HG02610 (cell line): ENCODE measurements at regions not wholly inside any gene's neighbourhood (a gene's known extent, or its start where the extent isn't known, plus 50 kb on each side); places are given as distances from the start of the nearest gene placed in this dataset.
"Not testable (repeated sequence)": the region's sequence is repeated elsewhere in the genome, so short reads cannot be mapped to it uniquely, and the experiment has no call there.

Source experiments
- ATAC-seq: cut with Tn5 transposase; IDR thresholded peaks from one replicate; pipeline ENCODE4 v1.9.1; 2021; ENCODE audit warnings: mild to moderate bottlenecking, moderate library complexity; ENCODE audit not compliant: unreplicated experiment

DNA sequence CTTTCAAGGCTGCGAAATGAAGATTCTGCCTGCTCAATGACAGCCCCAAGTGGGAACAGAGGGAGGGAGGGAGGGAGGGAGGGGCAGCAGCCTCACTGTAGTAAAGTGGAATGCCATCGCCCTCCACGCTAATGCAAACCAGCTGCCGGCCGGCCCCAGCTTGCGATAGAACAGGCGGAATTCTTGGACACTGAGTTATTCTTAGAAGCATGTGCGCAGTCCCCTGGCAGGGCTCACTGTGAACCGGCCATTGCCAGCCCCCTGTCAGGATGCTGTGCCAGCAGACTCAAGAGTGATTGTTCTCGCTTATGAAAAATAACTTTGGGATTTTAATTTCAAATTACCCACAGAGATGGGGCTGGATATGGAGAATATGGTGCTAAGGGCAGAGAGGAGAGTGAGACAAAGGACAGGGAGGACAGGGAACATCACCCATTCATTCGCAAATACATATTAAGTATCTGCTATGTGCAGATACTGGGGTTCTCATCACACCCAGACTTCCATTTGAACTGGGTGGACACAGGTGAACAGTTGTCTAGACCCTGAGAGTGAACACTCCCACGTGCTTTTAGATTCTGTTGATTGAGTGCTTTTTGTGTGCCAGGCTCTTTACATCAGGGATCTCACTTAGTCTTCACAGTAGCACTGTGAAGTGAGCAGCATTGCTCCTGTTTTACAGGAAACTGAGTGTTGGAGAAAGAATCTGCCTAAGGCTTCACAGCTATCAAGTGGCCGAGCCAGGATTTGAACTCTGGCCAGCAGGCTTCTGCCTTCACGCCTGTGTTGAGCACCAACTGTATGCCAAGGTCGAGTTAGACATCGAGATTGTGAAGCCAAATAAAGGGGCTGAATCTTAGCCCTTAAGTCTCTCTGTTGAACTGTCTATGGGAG, 192.9 kb downstream of the C12orf75 start:
- no peak for ATAC-seq

DNA sequence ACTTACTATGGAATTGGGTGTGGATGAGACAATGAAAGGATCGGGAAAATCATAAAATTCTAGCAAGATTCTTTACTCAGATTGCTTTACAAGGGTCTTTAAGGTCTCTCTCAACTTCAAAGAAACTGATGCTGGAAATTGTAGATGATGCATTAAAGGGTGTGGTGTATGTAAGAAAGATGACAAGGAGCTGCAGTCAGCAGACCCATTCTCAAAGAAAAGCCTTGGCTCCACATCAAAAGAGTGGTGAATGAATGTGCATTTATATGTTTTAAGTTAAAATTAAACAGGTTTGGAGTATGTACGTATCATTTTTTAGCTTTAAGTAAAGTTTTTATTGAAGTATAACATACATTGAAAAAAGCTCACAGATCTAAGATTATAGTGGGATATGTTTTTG, 194.5 kb downstream of the C12orf75 start:
- no peak for ATAC-seq

DNA sequence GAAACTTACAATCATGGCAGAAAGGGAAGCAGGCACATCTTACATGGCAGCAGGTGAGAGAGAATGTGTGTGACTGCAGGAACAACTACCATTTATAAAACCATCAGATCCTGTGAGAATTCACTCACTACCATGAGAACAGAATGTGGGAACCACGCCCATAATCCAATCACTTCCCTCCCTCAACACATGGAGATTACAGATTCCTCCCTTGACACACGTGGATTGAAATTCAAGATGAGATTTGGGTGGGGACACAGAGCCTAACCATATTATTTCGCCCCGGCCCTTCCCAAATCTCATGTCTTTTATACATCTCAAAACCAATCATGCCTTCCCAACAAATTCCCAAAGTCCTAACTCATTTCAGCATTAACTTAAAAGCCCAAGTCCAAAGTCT, 203.6 kb downstream of the C12orf75 start:
- ATAC-seq: no peak

DNA sequence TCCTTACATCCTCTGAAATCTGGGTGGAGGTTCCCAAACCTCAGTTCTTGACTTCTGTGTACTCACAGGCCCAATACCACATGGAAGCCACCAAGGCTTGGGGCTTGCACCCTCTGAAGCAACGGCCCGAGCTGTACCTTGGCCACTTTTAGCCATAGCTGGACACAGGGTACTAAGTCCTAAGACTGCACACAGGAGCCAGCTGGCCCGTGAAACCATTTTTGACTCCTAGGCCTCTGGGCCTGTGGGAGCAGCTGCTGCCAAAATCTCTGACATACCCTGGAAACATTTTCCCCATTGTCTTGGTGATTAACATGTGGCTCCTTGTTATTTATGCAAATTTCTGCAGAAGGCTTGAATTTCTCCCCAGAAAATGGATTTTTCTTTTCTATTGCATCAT, 204.5 kb downstream of the C12orf75 start:
- ATAC-seq: not testable (repeated sequence)

DNA sequence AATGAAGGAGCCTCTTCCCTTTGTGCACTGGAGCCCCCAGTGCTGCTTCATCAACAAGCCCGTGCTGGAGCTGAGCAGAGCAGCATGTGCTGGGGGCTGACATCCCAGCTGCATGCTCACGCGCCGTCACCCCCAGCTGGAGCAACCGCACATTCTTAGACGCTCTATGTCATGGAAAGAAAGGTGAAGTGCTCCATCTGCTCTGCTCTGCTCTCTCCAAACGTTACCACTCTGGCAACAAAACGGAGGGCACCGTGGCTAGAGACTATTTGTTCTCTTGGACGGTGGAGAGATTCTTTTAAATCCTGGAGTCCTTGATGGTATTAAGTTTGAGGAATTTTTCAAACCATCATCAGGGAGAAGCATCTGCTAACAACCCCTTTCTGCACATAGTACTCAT, 208.4 kb downstream of the C12orf75 start:
- no peak for ATAC-seq

DNA sequence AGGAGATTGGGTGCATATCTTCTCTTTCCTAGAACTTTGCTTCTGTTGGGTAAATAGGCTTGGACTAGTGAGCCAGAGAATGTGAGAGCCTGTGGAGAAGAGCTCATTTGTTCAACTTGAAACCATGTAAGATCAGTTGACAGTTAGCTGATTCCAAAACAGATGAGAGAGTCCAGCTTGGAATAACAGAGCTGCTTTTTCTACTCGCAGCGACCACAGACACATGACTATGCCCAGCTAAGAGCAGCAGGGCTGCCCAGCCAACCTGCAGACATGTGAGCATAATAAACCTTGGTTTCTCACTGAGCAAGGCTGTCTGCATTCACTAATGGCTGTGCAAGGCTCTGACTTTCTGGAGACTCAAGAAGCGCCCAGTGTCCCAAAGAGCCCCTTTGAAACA, 209.2 kb downstream of the C12orf75 start:
- ATAC-seq: no peak

DNA sequence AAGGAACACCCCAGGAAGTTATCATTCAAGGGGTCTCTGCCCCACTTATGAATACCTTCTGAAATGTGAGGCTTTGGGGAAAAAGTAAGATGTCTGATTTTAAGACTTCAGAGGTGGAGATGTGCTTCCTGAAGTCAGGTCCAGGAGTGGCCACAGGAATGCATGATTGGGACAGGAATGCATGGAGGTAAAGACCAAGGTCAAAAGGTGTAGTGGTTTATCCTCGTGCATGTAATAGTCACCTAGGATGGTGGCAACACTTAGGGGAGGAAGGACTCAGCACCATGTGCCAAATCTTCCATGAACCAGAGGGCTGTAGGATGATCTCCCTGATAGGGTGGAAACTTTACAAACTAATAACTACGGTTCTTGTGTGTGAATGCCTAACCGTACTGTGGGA, 217.3 kb downstream of the C12orf75 start:
- ATAC-seq: no peak

DNA sequence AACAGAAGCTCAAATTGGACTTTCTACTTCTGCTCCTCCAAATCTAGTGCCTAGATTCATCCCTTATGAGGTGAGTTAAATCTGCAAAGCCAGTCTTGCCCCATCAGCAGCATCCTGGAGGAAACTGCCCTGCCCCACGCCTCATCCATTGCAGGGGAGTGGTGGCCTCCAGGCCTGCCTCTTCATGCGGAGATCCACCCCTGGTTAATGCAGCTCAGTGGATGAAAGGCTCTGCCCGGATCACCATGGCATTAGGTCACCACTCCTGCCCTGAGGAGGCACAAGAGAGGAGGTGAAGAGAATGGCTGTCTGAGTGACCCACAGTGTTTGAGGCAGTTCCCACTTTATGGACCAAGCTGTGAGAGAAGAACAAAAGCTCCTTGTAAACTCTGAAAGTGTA, 218.1 kb downstream of the C12orf75 start:
- ATAC-seq: no peak

DNA sequence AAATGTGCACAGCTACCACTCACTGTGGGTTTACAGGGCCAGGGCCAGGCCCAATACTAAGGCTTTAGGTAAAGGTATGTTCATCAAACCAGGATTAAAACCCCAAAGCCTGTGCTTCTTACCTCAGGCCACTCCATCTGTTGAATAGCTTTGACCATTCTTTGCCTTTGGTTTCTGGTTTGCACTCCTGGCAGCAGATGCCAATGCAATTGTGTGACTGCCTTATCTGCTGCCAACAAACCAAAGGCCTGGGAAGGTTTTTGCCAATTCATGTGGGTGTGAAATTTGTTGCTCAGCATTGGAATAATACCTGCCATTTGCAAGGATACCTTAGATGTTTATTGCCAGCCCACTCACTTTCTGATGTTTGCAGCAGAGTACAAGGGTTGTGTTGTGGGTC, 221.6 kb downstream of the C12orf75 start:
- no peak for ATAC-seq

DNA sequence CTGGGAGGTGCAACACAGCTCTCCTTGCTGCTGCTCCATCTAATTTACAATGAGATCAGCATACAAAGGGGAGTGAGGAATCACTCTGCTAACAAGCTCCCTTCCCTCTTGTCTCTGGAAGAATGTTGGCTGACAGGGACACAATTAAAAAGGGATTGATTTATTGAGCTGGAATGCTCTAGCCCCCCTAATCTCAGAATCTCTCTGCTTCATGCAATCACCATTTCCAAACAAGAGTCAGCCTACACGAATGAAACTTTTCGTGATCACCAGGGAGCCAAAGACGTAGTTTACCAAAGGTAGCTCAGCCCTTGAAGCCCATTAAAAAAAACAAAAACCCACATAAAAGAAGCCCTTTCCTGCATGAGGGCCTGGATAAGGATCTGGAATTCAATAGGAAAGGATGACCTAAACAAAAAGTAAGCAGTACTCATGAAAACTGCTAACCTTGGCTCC, 223.8 kb downstream of the C12orf75 start:
- no peak for ATAC-seq

DNA sequence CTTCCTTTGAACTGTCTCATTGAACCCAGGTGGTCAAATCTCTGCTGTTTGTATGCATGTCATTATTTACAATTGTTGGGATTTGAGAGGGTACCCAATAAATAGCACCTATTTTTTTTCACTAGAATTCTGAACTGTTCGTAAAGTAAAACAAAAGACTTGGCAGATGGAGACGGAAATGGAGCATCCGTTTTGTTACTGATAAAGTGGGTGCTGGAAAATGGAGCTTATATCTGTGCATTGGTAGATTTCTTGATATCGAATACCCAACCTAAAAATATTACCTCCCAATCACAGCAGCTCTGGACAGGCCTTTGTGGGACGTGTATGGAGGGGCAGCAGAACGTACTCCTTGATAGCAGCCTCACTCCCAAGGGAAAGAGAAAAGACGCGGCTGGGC, 224.4 kb downstream of the C12orf75 start:
- no peak for ATAC-seq

DNA sequence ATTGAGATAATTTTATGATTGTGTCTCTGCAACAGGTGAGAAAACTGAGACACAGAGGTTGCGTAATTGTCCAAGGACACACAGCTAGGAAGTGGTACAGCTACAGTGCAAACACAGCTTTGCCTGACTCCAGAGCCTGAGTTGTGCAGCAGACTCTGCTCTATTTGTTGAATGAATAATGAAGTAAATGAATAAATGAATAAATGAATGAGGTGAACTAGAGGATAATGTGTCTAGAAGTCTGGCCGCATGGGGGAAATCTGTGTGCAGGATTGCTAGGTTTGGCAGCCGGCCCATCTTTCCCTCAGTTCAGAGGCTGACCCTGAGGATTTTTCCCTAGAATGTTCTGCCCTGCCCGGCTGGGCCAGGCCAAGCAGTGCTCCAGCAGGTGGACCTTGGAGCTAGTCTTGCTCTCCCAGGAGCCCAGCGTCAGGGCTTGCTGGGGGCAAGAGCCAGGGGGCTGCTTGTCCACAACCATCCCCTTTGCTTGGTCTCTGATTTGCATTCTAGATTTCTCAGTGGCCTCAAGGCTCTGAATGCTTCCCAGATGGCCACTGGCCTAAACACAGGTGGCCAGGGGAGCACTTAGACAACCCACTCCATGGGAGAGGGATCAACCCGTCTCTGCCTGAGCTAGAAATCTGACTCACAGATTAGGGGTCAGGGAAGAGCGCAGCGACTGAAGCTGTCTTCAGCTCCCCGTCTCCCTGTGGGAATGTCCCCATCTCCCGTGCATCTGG, 225.2 kb downstream of the C12orf75 start:
- ATAC-seq: no peak

DNA sequence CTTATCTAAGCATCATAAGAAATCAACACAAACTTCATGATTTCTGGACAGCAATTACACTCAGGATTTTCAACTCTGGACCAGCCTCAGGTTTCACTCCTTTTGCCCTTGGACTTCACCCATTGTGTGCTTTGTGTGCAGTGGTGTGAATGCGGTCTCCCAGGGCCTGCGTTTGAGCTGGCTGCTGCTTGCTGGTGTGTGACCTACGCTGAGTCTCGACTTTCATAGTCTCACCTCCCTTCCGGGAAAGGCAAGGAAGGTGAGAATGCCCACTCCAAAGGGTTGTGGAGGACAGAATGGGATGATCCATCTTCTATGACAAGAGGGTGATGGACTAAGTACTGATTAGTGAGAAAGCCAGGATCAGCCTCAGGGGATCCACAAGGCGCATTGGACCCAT, 228.8 kb downstream of the C12orf75 start:
- no peak for ATAC-seq

DNA sequence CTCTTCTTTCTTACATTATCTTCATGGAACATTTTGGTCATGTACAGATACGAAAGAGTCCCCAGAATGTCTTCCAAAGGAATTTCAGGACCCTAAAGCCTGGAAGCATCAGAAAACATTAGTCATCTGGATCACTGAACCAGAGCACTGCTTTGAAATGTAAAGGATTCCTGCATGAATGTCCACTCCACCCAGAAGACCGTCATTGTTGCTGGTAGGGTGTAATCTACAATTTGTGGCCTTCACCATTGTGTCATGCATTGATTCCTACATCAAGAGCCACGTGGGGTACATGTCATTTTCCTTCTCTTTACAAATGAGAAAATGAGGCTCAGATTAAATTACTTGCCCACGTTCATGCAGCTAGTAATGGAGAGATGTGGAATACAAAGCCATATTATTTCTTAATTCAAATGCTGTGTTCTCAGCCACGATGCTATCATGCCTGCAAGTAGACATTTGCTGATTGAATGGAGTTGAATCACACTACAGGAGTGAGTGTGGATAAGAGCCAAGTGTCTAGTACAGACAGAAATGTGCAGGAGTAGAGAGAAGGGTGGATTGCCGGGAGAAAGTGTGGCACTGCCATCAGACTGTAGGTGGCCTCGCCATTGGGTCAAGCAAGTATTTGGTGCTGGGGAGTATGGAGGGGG, 231.2 kb downstream of the C12orf75 start:
- no peak for ATAC-seq

DNA sequence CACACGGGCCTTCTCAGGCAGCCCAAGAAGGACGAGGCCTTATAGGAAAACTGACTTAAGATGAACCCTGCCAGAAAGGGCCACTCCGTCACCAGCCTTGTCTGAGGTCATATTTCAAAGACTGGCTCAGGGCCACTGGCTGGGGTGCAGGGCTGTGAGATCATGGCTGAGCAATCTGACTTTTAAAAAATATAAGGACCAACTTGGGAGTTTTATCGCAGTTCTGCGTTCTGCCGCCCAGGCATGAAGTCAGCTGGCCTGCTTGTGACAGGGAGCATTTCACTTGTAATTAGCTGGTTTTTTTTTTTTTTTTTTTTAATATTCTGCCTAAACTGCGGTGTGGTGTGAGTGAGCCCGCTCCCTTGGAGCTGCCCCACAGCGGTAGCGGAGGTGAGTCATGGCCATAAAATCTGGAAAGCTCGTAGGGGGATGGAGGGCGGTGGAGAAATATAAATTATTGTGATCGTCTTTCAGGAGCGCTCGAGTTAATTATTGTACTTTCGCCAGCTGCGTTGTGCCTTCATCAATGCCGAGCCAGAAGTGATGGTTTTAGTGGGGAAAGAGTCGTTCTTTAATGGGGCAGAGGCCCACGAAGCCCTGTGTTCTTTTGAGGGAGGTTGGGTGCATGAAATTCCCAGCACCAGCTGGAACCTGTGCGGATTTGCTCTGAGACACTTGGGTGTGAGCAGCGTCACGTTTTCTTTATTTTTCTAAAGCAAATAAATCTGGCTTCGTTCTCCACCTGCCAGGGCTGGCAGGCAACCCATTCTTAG, 231.9 kb downstream of the C12orf75 start:
- ATAC-seq: no peak

DNA sequence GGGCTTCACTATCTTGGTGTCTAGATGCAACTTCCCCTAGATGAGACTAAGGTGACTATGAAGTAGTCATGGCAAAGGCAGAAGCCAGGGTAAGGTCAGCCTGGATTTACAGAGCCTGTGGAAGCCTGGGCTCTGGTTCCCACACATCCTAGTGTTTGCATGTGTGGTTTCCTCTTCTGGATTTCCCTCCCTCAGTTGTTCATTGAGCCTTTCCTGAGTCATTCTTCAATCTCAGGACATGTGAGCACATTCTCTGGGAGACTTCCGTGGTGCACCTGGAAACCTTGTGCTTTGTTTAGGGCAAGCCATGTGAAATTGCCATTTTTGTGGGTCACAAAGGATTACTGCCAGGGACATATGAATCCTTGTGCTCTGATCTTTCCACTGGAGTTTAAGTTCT, 236.6 kb downstream of the C12orf75 start:
- ATAC-seq: no peak

DNA sequence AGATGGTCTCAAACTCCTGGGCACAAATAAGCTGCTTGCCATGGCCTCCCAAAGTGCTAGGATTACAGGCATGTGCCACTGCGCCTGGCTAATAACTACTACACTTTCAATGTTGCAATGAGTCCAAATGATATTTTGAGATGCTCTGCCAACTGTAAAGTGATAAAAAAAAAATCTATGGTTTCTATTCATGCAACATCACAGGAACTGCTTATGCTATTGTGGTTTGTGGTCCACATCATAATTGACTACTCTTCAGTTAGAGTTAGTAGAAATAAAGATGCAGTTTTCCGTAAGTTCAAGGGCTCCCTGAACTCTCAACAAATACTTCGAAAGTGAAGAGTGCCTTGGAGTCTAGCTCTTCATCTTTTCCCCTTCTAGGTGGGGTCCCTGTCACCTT, 239.4 kb downstream of the C12orf75 start:
- ATAC-seq: no peak

DNA sequence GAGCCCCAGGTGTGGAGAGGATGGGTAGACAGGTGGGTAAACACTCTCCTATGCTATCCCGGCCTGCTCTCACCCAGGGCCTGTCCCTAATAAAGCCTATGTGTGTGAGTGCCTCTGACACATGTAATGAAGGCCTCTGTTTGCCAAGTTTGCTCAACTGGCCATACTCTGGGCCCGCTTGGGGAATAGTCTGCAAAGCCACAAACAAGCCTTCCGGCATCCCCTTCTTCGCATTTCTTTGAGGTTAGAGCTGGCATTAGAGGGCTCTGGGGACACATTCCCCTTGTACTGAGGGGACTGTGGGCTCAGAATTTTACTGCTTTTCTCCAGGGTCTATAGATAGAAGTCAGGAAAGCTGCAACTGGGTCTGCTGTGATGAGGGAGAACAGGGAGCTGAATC, 240.5 kb downstream of the C12orf75 start:
- no peak for ATAC-seq

DNA sequence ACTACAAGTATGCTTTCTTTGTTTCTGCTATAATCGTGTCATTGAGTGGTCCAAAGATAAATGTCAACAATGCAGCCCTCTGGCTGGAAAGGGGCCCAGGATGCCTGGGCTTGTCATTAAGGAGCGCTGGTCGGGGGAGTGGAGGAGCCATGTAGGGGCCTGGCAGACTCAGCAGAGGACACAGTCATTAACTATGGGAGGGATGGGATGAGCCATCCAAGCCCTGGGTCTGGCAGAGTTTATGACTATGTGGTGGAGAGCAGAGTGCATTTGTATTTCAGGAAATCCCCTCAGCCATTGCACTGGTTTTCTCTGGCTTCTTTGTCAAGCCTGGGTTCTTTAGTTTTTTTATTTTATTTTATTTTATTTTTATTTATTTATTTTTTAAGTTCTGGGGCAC, 243.1 kb downstream of the C12orf75 start:
- ATAC-seq: no peak

DNA sequence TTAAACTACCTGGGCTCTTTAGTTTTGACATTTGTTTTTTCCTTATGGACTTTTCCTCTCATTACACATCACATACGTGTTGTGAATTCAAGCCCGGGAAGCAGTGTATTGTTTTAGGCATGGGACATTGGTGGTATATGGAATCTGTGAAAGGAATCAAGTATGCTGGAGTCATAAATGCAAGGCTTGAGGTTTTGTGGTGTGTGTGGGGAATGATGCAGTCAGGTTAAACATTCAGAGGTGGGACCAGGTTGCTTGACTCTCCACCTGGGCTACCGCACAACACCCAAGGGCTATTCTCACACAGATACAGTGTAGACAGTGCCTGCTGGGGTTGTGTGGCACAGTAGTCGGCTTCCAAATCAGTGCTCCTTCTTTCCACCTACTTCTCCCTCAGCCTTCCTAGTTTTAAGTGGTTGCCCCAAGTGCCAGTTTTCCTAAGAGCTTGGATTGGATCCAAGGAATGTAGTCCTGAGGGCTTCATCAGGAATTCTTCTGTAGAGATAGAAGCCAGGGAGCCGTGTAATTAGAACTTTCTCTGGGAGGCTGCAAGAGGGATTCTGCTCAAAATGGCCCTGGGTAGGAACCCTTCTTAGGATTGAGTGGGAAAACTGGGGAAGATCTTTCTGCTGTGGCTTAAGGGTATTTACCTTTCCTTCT, 243.7 kb downstream of the C12orf75 start:
- ATAC-seq: no peak
